ENCODE measurements at regions not wholly inside any gene's neighbourhood (a gene's known extent, or its start where the extent isn't known, plus 50 kb on each side); places are given as distances from the start of the nearest gene placed in this dataset.

GRCh38 chr12:76201758-76202157 is 117.3 kb upstream of the NAP1L1 start:
- no peaks in the 10 kb centered on the region for H3K9me2 ChIP-seq (replicated peaks; ENCODE audit: control insufficient read depth, low read length)
- H3K27ac ChIP-seq (ENCODE audit: low read depth, low read length), result no peak overlapping the region
- H3K79me2 ChIP-seq (ENCODE audit: control insufficient read depth, low read length), result no peaks in the 10 kb centered on the region
- H3K9me3 ChIP-seq (ENCODE audit: control insufficient read depth, insufficient read depth, low read length), result peaks cover 10% of the 10 kb centered on the region; the same call in 1 of the 2 replicates
- no peak overlapping the region for H3K4me2 ChIP-seq (ENCODE audit: low read length)
- no peaks in the 10 kb centered on the region for H3K27me3 ChIP-seq (ENCODE audit: control insufficient read depth, low read length)
- H3K36me3 ChIP-seq (ENCODE audit: control insufficient read depth, low read length), result no peaks in the 10 kb centered on the region
- H3K4me3 ChIP-seq (ENCODE audit: low read length), result no peak overlapping the region
- no peak for TF ChIP-seq CTCF (IDR thresholded peaks at IDR 0.05; ENCODE audit: low read depth, low read length, poor library complexity, severe bottlenecking)
- no peaks in the 10 kb centered on the region for H3F3A ChIP-seq (ENCODE audit: control insufficient read depth, insufficient read depth)
- no peaks in the 10 kb centered on the region for H4K20me1 ChIP-seq (ENCODE audit: control insufficient read depth, insufficient read depth, low read depth, low read length)
- no peaks in the 10 kb centered on the region for H3K4me1 ChIP-seq (ENCODE audit: control insufficient read depth, low read length)

- TF ChIP-seq EZH2phosphoT487 (IDR thresholded peaks at IDR 0.05; ENCODE audit: borderline replicate concordance, low read length) (no peak), CTCF (IDR thresholded peaks at IDR 0.05; ENCODE audit: low read depth, low read length, poor library complexity, severe bottlenecking) (no peak)
- Histone ChIP-seq H3K27ac (ENCODE audit: low read depth, low read length) (no peak overlapping the region), H3K4me3 (ENCODE audit: low read length) (no peak overlapping the region), H4K20me1 (ENCODE audit: control insufficient read depth, insufficient read depth, low read depth, low read length) (no peaks in the 10 kb centered on the region), H3K9me3 (ENCODE audit: control insufficient read depth, insufficient read depth, low read length) (peaks cover 10% of the 10 kb centered on the region; the same call in 1 of the 2 replicates), H3K36me3 (ENCODE audit: control insufficient read depth, low read length) (no peaks in the 10 kb centered on the region), H3F3A (ENCODE audit: control insufficient read depth, insufficient read depth) (no peaks in the 10 kb centered on the region), H3K4me1 (ENCODE audit: control insufficient read depth, low read length) (no peaks in the 10 kb centered on the region), H3K9me2 (replicated peaks; ENCODE audit: control insufficient read depth, low read length) (no peaks in the 10 kb centered on the region), H3K4me2 (ENCODE audit: low read length) (no peak overlapping the region), H3K79me2 (ENCODE audit: control insufficient read depth, low read length) (no peaks in the 10 kb centered on the region), H3K27me3 (ENCODE audit: control insufficient read depth, low read length) (no peaks in the 10 kb centered on the region)
Measured at GRCh38 chr12:76201316-76201715, 116.8 kb upstream of the NAP1L1 start.

GRCh38 chr12:76199808-76200207 is 115.3 kb upstream of the NAP1L1 start:
- H3K27ac ChIP-seq (ENCODE audit: low read depth, low read length), result no peak overlapping the region
- no peak overlapping the region for H3K4me2 ChIP-seq (ENCODE audit: low read length)
- H3K79me2 ChIP-seq (ENCODE audit: control insufficient read depth, low read length), result no peaks in the 10 kb centered on the region
- H3K4me1 ChIP-seq (ENCODE audit: control insufficient read depth, low read length), result no peaks in the 10 kb centered on the region
- H3K4me3 ChIP-seq (ENCODE audit: low read length), result no peak overlapping the region
- no peaks in the 10 kb centered on the region for H3K36me3 ChIP-seq (ENCODE audit: control insufficient read depth, low read length)
- no peaks in the 10 kb centered on the region for H3F3A ChIP-seq (ENCODE audit: control insufficient read depth, insufficient read depth)
- no peaks in the 10 kb centered on the region for H3K9me2 ChIP-seq (replicated peaks; ENCODE audit: control insufficient read depth, low read length)
- TF ChIP-seq EZH2phosphoT487 (IDR thresholded peaks at IDR 0.05; ENCODE audit: borderline replicate concordance, low read length), result no peak
- TF ChIP-seq CTCF (IDR thresholded peaks at IDR 0.05; ENCODE audit: low read depth, low read length, poor library complexity, severe bottlenecking), result no peak
- H3K9me3 ChIP-seq (ENCODE audit: control insufficient read depth, insufficient read depth, low read length), result peaks cover 10% of the 10 kb centered on the region; the same call in 1 of the 2 replicates
- no peaks in the 10 kb centered on the region for H3K27me3 ChIP-seq (ENCODE audit: control insufficient read depth, low read length)
- H4K20me1 ChIP-seq (ENCODE audit: control insufficient read depth, insufficient read depth, low read depth, low read length), result no peaks in the 10 kb centered on the region

GRCh38 chr12:76198839-76199238 is 114.4 kb upstream of the NAP1L1 start:
- Histone ChIP-seq H3K9me3 (ENCODE audit: control insufficient read depth, insufficient read depth, low read length) (peaks cover 10% of the 10 kb centered on the region; the same call in 1 of the 2 replicates), H3K4me1 (ENCODE audit: control insufficient read depth, low read length) (no peaks in the 10 kb centered on the region), H4K20me1 (ENCODE audit: control insufficient read depth, insufficient read depth, low read depth, low read length) (no peaks in the 10 kb centered on the region), H3K9me2 (replicated peaks; ENCODE audit: control insufficient read depth, low read length) (no peaks in the 10 kb centered on the region), H3K36me3 (ENCODE audit: control insufficient read depth, low read length) (no peaks in the 10 kb centered on the region), H3K27ac (ENCODE audit: low read depth, low read length) (no peak overlapping the region), H3F3A (ENCODE audit: control insufficient read depth, insufficient read depth) (no peaks in the 10 kb centered on the region), H3K27me3 (ENCODE audit: control insufficient read depth, low read length) (no peaks in the 10 kb centered on the region), H3K79me2 (ENCODE audit: control insufficient read depth, low read length) (no peaks in the 10 kb centered on the region), H3K4me3 (ENCODE audit: low read length) (no peak overlapping the region), H3K4me2 (ENCODE audit: low read length) (no peak overlapping the region)
- TF ChIP-seq CTCF (IDR thresholded peaks at IDR 0.05; ENCODE audit: low read depth, low read length, poor library complexity, severe bottlenecking), result no peak
- no peak for TF ChIP-seq EZH2phosphoT487 (IDR thresholded peaks at IDR 0.05; ENCODE audit: borderline replicate concordance, low read length)
